ENCODE measurements at regions not wholly inside any gene's neighbourhood (a gene's known extent, or its start where the extent isn't known, plus 50 kb on each side); places are given as distances from the start of the nearest gene placed in this dataset.
"Not testable (repeated sequence)": the region's sequence is repeated elsewhere in the genome, so short reads cannot be mapped to it uniquely, and the experiment has no call there.

- H3K4me3 ChIP-seq = no peak overlapping the region
- H3K9me3 ChIP-seq (ENCODE audit: low read depth, low read length) = no peaks in the 10 kb centered on the region
- H3K9ac ChIP-seq (ENCODE audit: insufficient read length) = no peak overlapping the region
- no peak overlapping the region for H3K27ac ChIP-seq
- TF ChIP-seq POLR2AphosphoS5 (IDR thresholded peaks at IDR 0.05; ENCODE audit: borderline replicate concordance, low read depth, low read length) (no peak), EZH2 (IDR thresholded peaks at IDR 0.05) (no peak), FOXP2 (optimal IDR thresholded peaks at IDR 0.05; ENCODE audit: control extremely low read depth, extremely low read length, insufficient read depth) (no peak)
- DNase-seq (ENCODE audit: low read depth, low spot score) = no peak
- H3K36me3 ChIP-seq (ENCODE audit: insufficient read depth, low read length) = no peaks in the 10 kb centered on the region
Observed at GRCh38 chr2:172313715-172314341, 113.6 kb upstream of the ITGA6 start.

- not testable (repeated sequence) for H3K4me3 ChIP-seq; H3K9ac ChIP-seq (ENCODE audit: insufficient read length); H3K36me3 ChIP-seq (ENCODE audit: insufficient read depth, low read length)
Observed at GRCh38 chr2:172315070-172315469, 112.3 kb upstream of the ITGA6 start.

GRCh38 chr2:172322049-172322448, 105.3 kb upstream of the ITGA6 start:
- Histone ChIP-seq H3K9me3 (ENCODE audit: low read depth, low read length) (no peaks in the 10 kb centered on the region), H3K4me3 (no peak overlapping the region), H3K27ac (no peak overlapping the region), H3K9ac (ENCODE audit: insufficient read length) (no peak overlapping the region), H3K36me3 (ENCODE audit: insufficient read depth, low read length) (no peaks in the 10 kb centered on the region)
- TF ChIP-seq POLR2AphosphoS5 (IDR thresholded peaks at IDR 0.05; ENCODE audit: borderline replicate concordance, low read depth, low read length) (no peak), FOXP2 (optimal IDR thresholded peaks at IDR 0.05; ENCODE audit: control extremely low read depth, extremely low read length, insufficient read depth) (no peak), EZH2 (IDR thresholded peaks at IDR 0.05) (no peak)
- no peak for DNase-seq (ENCODE audit: low read depth, low spot score)

More at GRCh38 chr2:172315070-172315469, 112.3 kb upstream of the ITGA6 start:
- DNase-seq (ENCODE audit: low read depth, low spot score); H3K9me3 ChIP-seq (ENCODE audit: low read depth, low read length); H3K27ac ChIP-seq: not testable (repeated sequence)

GRCh38 chr2:172323256-172323655, 104.1 kb upstream of the ITGA6 start:
- Histone ChIP-seq H3K9ac (ENCODE audit: insufficient read length) (no peak overlapping the region), H3K4me3 (no peak overlapping the region), H3K9me3 (ENCODE audit: low read depth, low read length) (no peaks in the 10 kb centered on the region), H3K27ac (no peak overlapping the region), H3K36me3 (ENCODE audit: insufficient read depth, low read length) (no peaks in the 10 kb centered on the region)
- no peak for DNase-seq (ENCODE audit: low read depth, low spot score)
- no peak for TF ChIP-seq FOXP2 (optimal IDR thresholded peaks at IDR 0.05; ENCODE audit: control extremely low read depth, extremely low read length, insufficient read depth)
- TF ChIP-seq POLR2AphosphoS5 (IDR thresholded peaks at IDR 0.05; ENCODE audit: borderline replicate concordance, low read depth, low read length) = no peak
- no peak for TF ChIP-seq EZH2 (IDR thresholded peaks at IDR 0.05)

GRCh38 chr2:172323861-172324597, 103.4 kb upstream of the ITGA6 start:
- H3K9ac ChIP-seq (ENCODE audit: insufficient read length) = no peak overlapping the region
- TF ChIP-seq FOXP2 (optimal IDR thresholded peaks at IDR 0.05; ENCODE audit: control extremely low read depth, extremely low read length, insufficient read depth) = no peak
- TF ChIP-seq POLR2AphosphoS5 (IDR thresholded peaks at IDR 0.05; ENCODE audit: borderline replicate concordance, low read depth, low read length) = no peak
- TF ChIP-seq EZH2 (IDR thresholded peaks at IDR 0.05) = no peak
- DNase-seq (ENCODE audit: low read depth, low spot score) = no peak
- no peak overlapping the region for H3K27ac ChIP-seq
- no peaks in the 10 kb centered on the region for H3K9me3 ChIP-seq (ENCODE audit: low read depth, low read length)
- no peak overlapping the region for H3K4me3 ChIP-seq
- no peaks in the 10 kb centered on the region for H3K36me3 ChIP-seq (ENCODE audit: insufficient read depth, low read length)

GRCh38 chr2:172326211-172326509, 101.2 kb upstream of the ITGA6 start:
- Histone ChIP-seq H3K9ac (ENCODE audit: insufficient read length) (no peak overlapping the region), H3K9me3 (ENCODE audit: low read depth, low read length) (no peaks in the 10 kb centered on the region), H3K27ac (no peak overlapping the region), H3K4me3 (no peak overlapping the region), H3K36me3 (ENCODE audit: insufficient read depth, low read length) (no peaks in the 10 kb centered on the region)
- TF ChIP-seq EZH2 (IDR thresholded peaks at IDR 0.05) (no peak), POLR2AphosphoS5 (IDR thresholded peaks at IDR 0.05; ENCODE audit: borderline replicate concordance, low read depth, low read length) (no peak), FOXP2 (optimal IDR thresholded peaks at IDR 0.05; ENCODE audit: control extremely low read depth, extremely low read length, insufficient read depth) (no peak)
- DNase-seq (ENCODE audit: low read depth, low spot score) = no peak

- H3K27ac ChIP-seq = no peak overlapping the region
- H3K9ac ChIP-seq (ENCODE audit: insufficient read length) = no peak overlapping the region
- H3K4me3 ChIP-seq = no peak overlapping the region
- DNase-seq (ENCODE audit: low read depth, low spot score) = no peak
- H3K9me3 ChIP-seq (ENCODE audit: low read depth, low read length) = no peaks in the 10 kb centered on the region
- no peak for TF ChIP-seq EZH2 (IDR thresholded peaks at IDR 0.05)
- no peak for TF ChIP-seq FOXP2 (optimal IDR thresholded peaks at IDR 0.05; ENCODE audit: control extremely low read depth, extremely low read length, insufficient read depth)
- TF ChIP-seq POLR2AphosphoS5 (IDR thresholded peaks at IDR 0.05; ENCODE audit: borderline replicate concordance, low read depth, low read length) = no peak
- no peaks in the 10 kb centered on the region for H3K36me3 ChIP-seq (ENCODE audit: insufficient read depth, low read length)
Observed at GRCh38 chr2:172328103-172328841, 99.1 kb upstream of the ITGA6 start.

- Histone ChIP-seq H3K9ac (ENCODE audit: insufficient read length) (no peak overlapping the region), H3K9me3 (ENCODE audit: low read depth, low read length) (no peaks in the 10 kb centered on the region), H3K27ac (no peak overlapping the region), H3K36me3 (ENCODE audit: insufficient read depth, low read length) (no peaks in the 10 kb centered on the region), H3K4me3 (no peak overlapping the region)
- no peak for DNase-seq (ENCODE audit: low read depth, low spot score)
- no peak for TF ChIP-seq EZH2 (IDR thresholded peaks at IDR 0.05)
Observed at GRCh38 chr2:172329416-172329773, 98.0 kb upstream of the ITGA6 start.

Measured in SK-N-MC (cell line).